IMR-90 (cell line): ENCODE measurements at regions not wholly inside any gene's neighbourhood (a gene's known extent, or its start where the extent isn't known, plus 50 kb on each side); places are given as distances from the start of the nearest gene placed in this dataset.

Source experiments
- ATAC-seq: fragments of 200-7000 bp; cut with Tn5 transposase; 2 replicates; pipeline ENCODE4 v1.9.1; 2020; ENCODE audit warnings: low read depth, mild to moderate bottlenecking, moderate library complexity
- BruUV-seq: library from RNA; stranded (reverse); fragments of 400-500 nt; replicated peaks from 2 replicates; lab custom pipeline; 2021; lab: Mats Ljungman, UMichigan
- CTCF ChIA-PET: fragments of 300-600 bp; formaldehyde crosslinking; extraction: SDS; loops from one replicate; lab custom pipeline; 2021; ENCODE audit warnings: antibody characterized with exemption; lab: Yijun Ruan, JAX
- POLR2A ChIA-PET: fragments of 300-600 bp; sonication (Branson Sonifier 250); formaldehyde crosslinking; loops from one replicate; lab custom pipeline; 2022; ENCODE audit warnings: antibody characterized with exemption; ENCODE audit not compliant: unreplicated experiment; lab: Charles Lee
- DNase-seq: peaks from one replicate; pipeline ENCODE4 v3.0.0; 2013
- H2AFZ ChIP-seq: replicated peaks from 2 replicates; pipeline ENCODE3; 2013; ENCODE audit warnings: low read length, mild to moderate bottlenecking; ENCODE audit not compliant: poor library complexity
- H2AK5ac ChIP-seq: 2 replicates; pipeline ENCODE4 v1.6.1; 2013; ENCODE audit warnings: low read depth, low read length, inconsistent platforms
- H2AK9ac ChIP-seq: replicated peaks from 2 replicates; pipeline ENCODE3; 2013; ENCODE audit warnings: mild to moderate bottlenecking, low read depth, low read length, moderate library complexity; ENCODE audit not compliant: poor library complexity
- H2BK120ac ChIP-seq: 2 replicates; pipeline ENCODE4 v1.6.1; 2013; ENCODE audit warnings: low read depth, low read length, inconsistent platforms
- H2BK15ac ChIP-seq: 3 replicates; pipeline ENCODE4 v1.6.1; 2013; ENCODE audit warnings: low read depth, low read length, inconsistent platforms
- H2BK20ac ChIP-seq: 2 replicates; pipeline ENCODE4 v1.6.1; 2013; ENCODE audit warnings: low read depth, mild to moderate bottlenecking, inconsistent platforms, low read length, moderate library complexity
- H2BK5ac ChIP-seq: 2 replicates; pipeline ENCODE4 v1.6.1; 2013; ENCODE audit warnings: mild to moderate bottlenecking, low read depth, low read length, inconsistent platforms; ENCODE audit not compliant: poor library complexity, severe bottlenecking
- H3K14ac ChIP-seq: replicated peaks from 2 replicates; pipeline ENCODE4 v1.6.1; 2013; ENCODE audit warnings: low read depth, low read length, inconsistent platforms
- H3K18ac ChIP-seq: 2 replicates; pipeline ENCODE4 v1.6.1; 2013; ENCODE audit warnings: low read depth, low read length, control low read depth
- H3K23ac ChIP-seq: 2 replicates; pipeline ENCODE4 v1.6.1; 2013; ENCODE audit warnings: low read depth, low read length, inconsistent platforms
- H3K27ac ChIP-seq: 2 replicates; pipeline ENCODE4 v1.5.1; 2013; ENCODE audit warnings: mild to moderate bottlenecking, control low read depth, low read length; ENCODE audit not compliant: insufficient read depth
- H3K27me3 ChIP-seq: 2 replicates; pipeline ENCODE4 v1.6.1; 2013; ENCODE audit warnings: low read length; ENCODE audit not compliant: control insufficient read depth, insufficient read depth
- H3K36me3 ChIP-seq: 2 replicates; pipeline ENCODE4 v1.6.1; 2013; ENCODE audit warnings: low read length, mixed read lengths; ENCODE audit not compliant: control insufficient read depth, insufficient read depth
- H3K4ac ChIP-seq: 2 replicates; pipeline ENCODE4 v1.6.1; 2013; ENCODE audit warnings: low read depth, low read length, inconsistent platforms
- H3K4me1 ChIP-seq: 2 replicates; pipeline ENCODE4 v1.6.1; 2013; ENCODE audit warnings: low read length, mixed read lengths; ENCODE audit not compliant: control insufficient read depth, insufficient read depth
- H3K4me2 ChIP-seq: 2 replicates; pipeline ENCODE4 v1.6.1; 2013; ENCODE audit warnings: low read depth, mild to moderate bottlenecking, control low read depth, low read length, moderate library complexity
- H3K4me3 ChIP-seq: 2 replicates; pipeline ENCODE4 v1.5.1; 2013; ENCODE audit warnings: low read depth, mild to moderate bottlenecking, control low read depth, low read length, moderate library complexity; ENCODE audit not compliant: insufficient read depth
- H3K56ac ChIP-seq: 2 replicates; pipeline ENCODE4 v1.6.1; 2013; ENCODE audit warnings: low read length, inconsistent platforms; ENCODE audit not compliant: insufficient read depth; ENCODE audit errors: extremely low read depth
- H3K79me1 ChIP-seq, 2 experiments: 2 replicates each; pipeline ENCODE4 v1.6.1; 2013; ENCODE audit warnings: low read length in 2 of 2, inconsistent platforms in 1 of 2, low read depth in 1 of 2
- H3K9ac ChIP-seq: 2 replicates; pipeline ENCODE4 v1.6.1; 2013; ENCODE audit warnings: low read depth, low read length, control low read depth
- H3K9me1 ChIP-seq: 2 replicates; pipeline ENCODE4 v1.6.1; 2013; ENCODE audit warnings: low read length, inconsistent platforms; ENCODE audit not compliant: insufficient read depth
- H3K9me3 ChIP-seq: 2 replicates; pipeline ENCODE4 v1.6.1; 2013; ENCODE audit warnings: low read length; ENCODE audit not compliant: control insufficient read depth, insufficient read depth
- H4K20me1 ChIP-seq: 2 replicates; pipeline ENCODE4 v1.6.1; 2013; ENCODE audit warnings: low read length, inconsistent platforms; ENCODE audit not compliant: insufficient read depth
- H4K5ac ChIP-seq: 2 replicates; pipeline ENCODE4 v1.6.1; 2013; ENCODE audit warnings: mild to moderate bottlenecking, low read depth, low read length, control low read depth
- H4K8ac ChIP-seq, 2 experiments: 2 replicates each; pipeline ENCODE4 v1.6.1; 2013; ENCODE audit warnings: low read depth in 2 of 2, low read length in 2 of 2, control low read depth in 1 of 2, inconsistent platforms in 1 of 2
- H4K91ac ChIP-seq: 2 replicates; pipeline ENCODE4 v1.6.1; 2013; ENCODE audit warnings: low read depth, low read length, inconsistent platforms; ENCODE audit not compliant: insufficient read depth
- BHLHE40 ChIP-seq: fragments of 150-350 bp; IDR thresholded peaks from 2 replicates; pipeline ENCODE4 v1.6.1; 2016; ENCODE audit warnings: mild to moderate bottlenecking, low read depth, low read length
- CEBPB ChIP-seq: IDR thresholded peaks from 2 replicates; pipeline ENCODE4 v1.6.1; 2012; ENCODE audit warnings: low read depth, low read length, improper control_type of control experiment
- CHD1 ChIP-seq: IDR thresholded peaks from 2 replicates; pipeline ENCODE4 v1.6.1; 2012; ENCODE audit warnings: low read depth, low read length, improper control_type of control experiment
- CTCF ChIP-seq: conservative IDR thresholded peaks from 2 replicates; pipeline ENCODE4 v1.5.1; 2012; ENCODE audit warnings: mild to moderate bottlenecking, low read depth, low read length, improper control_type of control experiment
- ELK1 ChIP-seq: fragments of 150-350 bp; IDR thresholded peaks from 2 replicates; pipeline ENCODE4 v1.6.1; 2016; ENCODE audit warnings: low read depth, mild to moderate bottlenecking, low read length, moderate library complexity, borderline replicate concordance
- FOS ChIP-seq: fragments of 150-350 bp; IDR thresholded peaks from 2 replicates; pipeline ENCODE4 v1.6.1; 2016; ENCODE audit warnings: low read depth, low read length
- MAFK ChIP-seq: IDR thresholded peaks from 2 replicates; pipeline ENCODE4 v1.6.1; 2012; ENCODE audit warnings: low read depth, low read length, improper control_type of control experiment
- MAZ ChIP-seq: IDR thresholded peaks from 2 replicates; pipeline ENCODE4 v1.6.1; 2012; ENCODE audit warnings: low read depth, mild to moderate bottlenecking, low read length, improper control_type of control experiment, moderate library complexity, borderline replicate concordance
- MXI1 ChIP-seq: IDR thresholded peaks from 2 replicates; pipeline ENCODE4 v1.6.1; 2012; ENCODE audit warnings: low read depth, mild to moderate bottlenecking, low read length, moderate library complexity, borderline replicate concordance
- NFE2L2 ChIP-seq: fragments of 150-350 bp; IDR thresholded peaks from 2 replicates; pipeline ENCODE4 v1.6.1; 2016; ENCODE audit warnings: low read depth, mild to moderate bottlenecking, low read length
- POLR2A ChIP-seq: IDR thresholded peaks from 2 replicates; pipeline ENCODE4 v1.6.1; 2012; ENCODE audit warnings: mild to moderate bottlenecking, low read depth, low read length
- RAD21 ChIP-seq: IDR thresholded peaks from 2 replicates; pipeline ENCODE4 v1.6.1; 2012; ENCODE audit warnings: low read length, improper control_type of control experiment
- RCOR1 ChIP-seq: IDR thresholded peaks from 2 replicates; pipeline ENCODE4 v1.6.1; 2012; ENCODE audit warnings: mild to moderate bottlenecking, low read length, improper control_type of control experiment; ENCODE audit not compliant: insufficient replicate concordance
- RFX5 ChIP-seq: IDR thresholded peaks from 2 replicates; pipeline ENCODE4 v1.8.0; 2012; ENCODE audit warnings: low read depth, mild to moderate bottlenecking, low read length, moderate library complexity
- SMC3 ChIP-seq: fragments of 150-350 bp; IDR thresholded peaks from 2 replicates; pipeline ENCODE4 v1.6.1; 2016; ENCODE audit warnings: low read depth, mild to moderate bottlenecking, antibody characterized with exemption, low read length, moderate library complexity
- USF2 ChIP-seq: fragments of 150-350 bp; IDR thresholded peaks from 2 replicates; pipeline ENCODE4 v1.6.1; 2017; ENCODE audit warnings: mild to moderate bottlenecking, antibody characterized with exemption, low read length, low read depth
- WGBS, 2 experiments: methylation state at CpG; one replicate each; pipeline versions ENCODE4 v1.1.5 to v1.1.7; 2013; ENCODE audit warnings: missing lambda C conversion rate in 2 of 2; ENCODE audit not compliant: insufficient read length in 1 of 2; ENCODE audit errors: extremely low coverage in 2 of 2; 5-methylcytosine and 5-hydroxymethylcytosine counted together
- dilution Hi-C: fragments of 300-500 bp; cut with HindIII; formaldehyde crosslinking; loops from one replicate; pipeline ENCODE4 v1.14.3; 2018; ENCODE audit warnings: low sequenced_read_pairs; ENCODE audit not compliant: unreplicated experiment
- in situ Hi-C: fragments of 300-500 bp; cut with MboI; formaldehyde crosslinking; loops from 3 replicates; pipeline ENCODE4 v1.14.3; 2019; ENCODE audit warnings: low sequenced_read_pairs, inconsistent platforms, mixed read lengths
- intact Hi-C: fragments of 100-400 bp; cut with micrococcal nuclease; formaldehyde crosslinking; loops from 2 replicates; pipeline ENCODE4 v1.10.0; 2022

- H3K4ac ChIP-seq, result no peak overlapping the region
- no peak overlapping the region for H2AK5ac ChIP-seq
- no peaks in the 10 kb centered on the region for H3K79me1 ChIP-seq
- no peak overlapping the region for H4K91ac ChIP-seq
- no peak overlapping the region for H2BK5ac ChIP-seq
- H3K4me1 ChIP-seq, result no peaks in the 10 kb centered on the region
- CTCF ChIA-PET, result interaction anchor here (0.7 to 1.1 kb wide), 2 partner anchors 244 to 504 kb away, joined by 3 to 7 read pairs; no protein-coding TSS in a partner anchor
- POLR2A ChIA-PET, result no interaction called here
- dilution Hi-C loops, result no loop called here
- intact Hi-C loops, result no loop called here
- H2AFZ ChIP-seq, result no peak overlapping the region
- H4K8ac ChIP-seq, result no peak overlapping the region
- H4K20me1 ChIP-seq, result no peaks in the 10 kb centered on the region
- no peaks in the 10 kb centered on the region for H3K27me3 ChIP-seq
- no peak overlapping the region for H2BK20ac ChIP-seq
- ATAC-seq (no peak), DNase-seq (no peak)
- no peak overlapping the region for H3K27ac ChIP-seq
- H2BK15ac ChIP-seq, result no peak overlapping the region
- H4K5ac ChIP-seq, result no peak overlapping the region
- H2BK120ac ChIP-seq, result no peak overlapping the region
- H3K23ac ChIP-seq, result no peak overlapping the region
- TF ChIP-seq USF2 (no peak), ELK1 (no peak), MAFK (no peak), CTCF (no peak), RAD21 (no peak), FOS (no peak), RFX5 (no peak), CHD1 (no peak), MXI1 (no peak), MAZ (no peak), CEBPB (no peak), NFE2L2 (no peak), POLR2A (no peak), RCOR1 (no peak), SMC3 (no peak), BHLHE40 (no peak)
- H2AK9ac ChIP-seq, result no peak overlapping the region
- H3K9ac ChIP-seq, result no peak overlapping the region
- 60% methylated on average over 3 of the region's 7 CpGs; no CpG with 5 or more reads in 1 of the 2 experiments for WGBS, 2 experiments
- no peaks in the 10 kb centered on the region for H3K36me3 ChIP-seq
- no peak overlapping the region for H3K56ac ChIP-seq
- H3K4me2 ChIP-seq, result no peak overlapping the region
- no peak overlapping the region for H3K14ac ChIP-seq
- in situ Hi-C loops, result no loop called here
- no peak overlapping the region for H3K4me3 ChIP-seq
- H3K9me1 ChIP-seq, result no peaks in the 10 kb centered on the region
- no peak overlapping the region for H3K18ac ChIP-seq
- no TSS peak for BruUV-seq
- no peaks in the 10 kb centered on the region for H3K9me3 ChIP-seq
These were observed 78.6 kb downstream of the LINC00237 start for GRCh38 chr20:21027569-21027968.
